ENCODE measurements at regions not wholly inside any gene's neighbourhood (a gene's known extent, or its start where the extent isn't known, plus 50 kb on each side); places are given as distances from the start of the nearest gene placed in this dataset.

GRCh38 chr10:80986596-80986995, 448.9 kb downstream of the SH2D4B start:
- TF ChIP-seq POLR2AphosphoS5 (IDR thresholded peaks at IDR 0.05; ENCODE audit: low read depth, low read length) (no peak), SPI1 (IDR thresholded peaks at IDR 0.05; ENCODE audit: low read depth, low read length) (no peak), PAX5 (IDR thresholded peaks at IDR 0.05; ENCODE audit: insufficient read depth, low read length, severe bottlenecking) (no peak), POU2F2 (IDR thresholded peaks at IDR 0.05; ENCODE audit: low read depth, low read length) (no peak), POLR2A (IDR thresholded peaks at IDR 0.05; ENCODE audit: low read depth, low read length) (no peak), TAF1 (IDR thresholded peaks at IDR 0.05; ENCODE audit: low read depth, low read length) (no peak)
- DNase-seq (ENCODE audit: insufficient read length, low spot score) (no peak), FAIRE-seq (no peak)

GRCh38 chr10:80988755-80989154, 451.1 kb downstream of the SH2D4B start:
- no peak for FAIRE-seq
- DNase-seq (ENCODE audit: insufficient read length, low spot score): no peak
- TF ChIP-seq TAF1 (IDR thresholded peaks at IDR 0.05; ENCODE audit: low read depth, low read length) (no peak), PAX5 (IDR thresholded peaks at IDR 0.05; ENCODE audit: insufficient read depth, low read length, severe bottlenecking) (no peak), POLR2AphosphoS5 (IDR thresholded peaks at IDR 0.05; ENCODE audit: low read depth, low read length) (no peak), POLR2A (IDR thresholded peaks at IDR 0.05; ENCODE audit: low read depth, low read length) (no peak), SPI1 (IDR thresholded peaks at IDR 0.05; ENCODE audit: low read depth, low read length) (no peak), POU2F2 (IDR thresholded peaks at IDR 0.05; ENCODE audit: low read depth, low read length) (no peak)

- TF ChIP-seq SPI1 (IDR thresholded peaks at IDR 0.05; ENCODE audit: low read depth, low read length) (no peak), TAF1 (IDR thresholded peaks at IDR 0.05; ENCODE audit: low read depth, low read length) (no peak), POLR2AphosphoS5 (IDR thresholded peaks at IDR 0.05; ENCODE audit: low read depth, low read length) (no peak), PAX5 (IDR thresholded peaks at IDR 0.05; ENCODE audit: insufficient read depth, low read length, severe bottlenecking) (no peak), POLR2A (IDR thresholded peaks at IDR 0.05; ENCODE audit: low read depth, low read length) (no peak), POU2F2 (IDR thresholded peaks at IDR 0.05; ENCODE audit: low read depth, low read length) (no peak)
- FAIRE-seq: no peak
- DNase-seq (ENCODE audit: insufficient read length, low spot score): no peak
Measured at GRCh38 chr10:80996615-80997193, 459.0 kb downstream of the SH2D4B start.

DNA sequence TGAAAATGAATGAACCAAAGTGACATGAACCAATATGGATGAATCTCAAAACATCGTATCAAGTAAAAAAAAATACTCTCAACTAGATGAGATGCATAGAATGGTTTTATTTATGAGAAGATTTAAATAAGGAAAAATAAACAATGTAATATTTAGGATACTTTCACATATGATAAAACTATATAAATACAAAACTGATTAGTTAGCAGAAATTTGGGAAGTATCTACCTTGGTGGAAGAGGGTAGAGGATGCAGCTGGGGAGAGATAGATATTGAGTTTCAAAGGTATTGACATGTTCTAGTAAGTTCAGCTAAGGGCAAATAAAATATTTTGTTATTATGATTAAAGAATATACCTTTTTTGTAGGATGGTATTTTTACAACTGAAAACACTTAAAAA, 463.1 kb downstream of the SH2D4B start:
- no peak for TF ChIP-seq POLR2A (IDR thresholded peaks at IDR 0.05; ENCODE audit: low read depth, low read length)
- no peak for TF ChIP-seq POU2F2 (IDR thresholded peaks at IDR 0.05; ENCODE audit: low read depth, low read length)
- no peak for TF ChIP-seq PAX5 (IDR thresholded peaks at IDR 0.05; ENCODE audit: insufficient read depth, low read length, severe bottlenecking)
- TF ChIP-seq SPI1 (IDR thresholded peaks at IDR 0.05; ENCODE audit: low read depth, low read length): no peak
- TF ChIP-seq TAF1 (IDR thresholded peaks at IDR 0.05; ENCODE audit: low read depth, low read length): no peak
- no peak for TF ChIP-seq POLR2AphosphoS5 (IDR thresholded peaks at IDR 0.05; ENCODE audit: low read depth, low read length)
- DNase-seq (ENCODE audit: insufficient read length, low spot score) (no peak), FAIRE-seq (no peak)

- no peak for FAIRE-seq
- TF ChIP-seq PAX5 (IDR thresholded peaks at IDR 0.05; ENCODE audit: insufficient read depth, low read length, severe bottlenecking) (no peak), SPI1 (IDR thresholded peaks at IDR 0.05; ENCODE audit: low read depth, low read length) (no peak), TAF1 (IDR thresholded peaks at IDR 0.05; ENCODE audit: low read depth, low read length) (no peak), POLR2AphosphoS5 (IDR thresholded peaks at IDR 0.05; ENCODE audit: low read depth, low read length) (no peak), POU2F2 (IDR thresholded peaks at IDR 0.05; ENCODE audit: low read depth, low read length) (no peak)
- no peak for DNase-seq (ENCODE audit: insufficient read length, low spot score)
Measured at GRCh38 chr10:81002382-81002781, 464.7 kb downstream of the SH2D4B start.

- TF ChIP-seq TAF1 (IDR thresholded peaks at IDR 0.05; ENCODE audit: low read depth, low read length) (no peak), POLR2AphosphoS5 (IDR thresholded peaks at IDR 0.05; ENCODE audit: low read depth, low read length) (no peak), POU2F2 (IDR thresholded peaks at IDR 0.05; ENCODE audit: low read depth, low read length) (no peak), POLR2A (IDR thresholded peaks at IDR 0.05; ENCODE audit: low read depth, low read length) (no peak), SPI1 (IDR thresholded peaks at IDR 0.05; ENCODE audit: low read depth, low read length) (no peak)
- no peak for FAIRE-seq
- no peak for DNase-seq (ENCODE audit: insufficient read length, low spot score)
Measured at GRCh38 chr10:81007872-81008271, 470.2 kb downstream of the SH2D4B start.

DNA sequence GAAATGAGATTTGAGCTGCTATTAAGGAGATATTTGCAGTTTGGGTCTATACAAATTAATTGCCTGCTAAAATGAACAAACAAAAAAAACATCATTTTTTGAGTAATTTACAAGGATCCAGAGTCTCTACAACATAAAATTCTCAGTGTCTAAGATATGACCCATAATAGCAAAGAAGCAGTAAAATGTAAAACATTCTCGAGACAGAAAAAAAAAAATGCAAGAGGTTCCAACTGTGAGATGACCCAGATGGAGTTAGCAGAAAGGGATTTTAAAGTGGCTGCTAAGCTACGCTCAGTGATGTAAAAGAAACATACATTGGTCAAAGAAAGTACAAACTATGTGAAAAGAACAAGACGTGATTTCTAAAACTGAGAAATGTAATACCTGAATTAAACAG, 471.0 kb downstream of the SH2D4B start:
- no peak for DNase-seq (ENCODE audit: insufficient read length, low spot score)
- TF ChIP-seq POU2F2 (IDR thresholded peaks at IDR 0.05; ENCODE audit: low read depth, low read length) (no peak), PAX5 (IDR thresholded peaks at IDR 0.05; ENCODE audit: insufficient read depth, low read length, severe bottlenecking) (no peak), POLR2A (IDR thresholded peaks at IDR 0.05; ENCODE audit: low read depth, low read length) (no peak), TAF1 (IDR thresholded peaks at IDR 0.05; ENCODE audit: low read depth, low read length) (no peak), POLR2AphosphoS5 (IDR thresholded peaks at IDR 0.05; ENCODE audit: low read depth, low read length) (no peak), SPI1 (IDR thresholded peaks at IDR 0.05; ENCODE audit: low read depth, low read length) (no peak)
- FAIRE-seq: no peak

DNA sequence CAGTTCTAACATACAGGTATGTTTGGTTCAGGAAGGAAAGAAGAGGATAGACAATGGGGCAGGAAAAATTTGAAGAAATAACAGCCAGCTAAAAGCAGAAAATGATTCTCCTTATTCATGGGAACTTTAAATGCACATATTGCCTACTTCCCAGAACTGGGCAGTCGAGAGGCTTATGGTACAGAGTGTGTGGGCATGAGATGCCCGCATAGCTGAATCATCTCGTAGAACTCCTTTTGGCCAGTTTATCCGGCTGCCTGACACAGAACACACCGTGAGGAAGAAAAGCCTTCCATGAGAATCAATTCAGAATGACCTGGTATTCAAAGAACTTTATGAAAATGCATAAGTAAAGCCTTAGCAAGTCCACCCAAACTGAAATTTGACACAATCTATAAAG, 471.6 kb downstream of the SH2D4B start:
- DNase-seq (ENCODE audit: insufficient read length, low spot score): no peak
- no peak for TF ChIP-seq SPI1 (IDR thresholded peaks at IDR 0.05; ENCODE audit: low read depth, low read length)
- no peak for FAIRE-seq

DNA sequence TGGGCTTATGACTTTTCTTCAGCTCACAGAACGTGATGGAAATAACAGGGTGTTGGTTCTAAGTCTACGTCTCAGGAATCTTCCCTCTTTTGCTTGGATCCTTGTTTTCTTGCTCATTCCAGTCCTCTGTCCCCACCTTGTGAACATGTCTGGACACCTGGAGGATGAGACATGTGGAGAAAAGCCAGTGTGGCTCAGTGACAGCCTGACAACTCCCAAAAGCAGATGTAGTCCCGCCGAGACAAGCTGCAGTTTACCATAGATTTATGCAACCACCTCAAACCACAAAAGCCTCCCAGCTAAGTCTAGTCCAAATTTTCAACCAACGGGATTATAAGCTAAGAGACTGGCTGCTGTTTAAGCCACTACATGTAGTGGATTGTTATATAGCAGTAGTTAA, 476.1 kb downstream of the SH2D4B start:
- no peak for DNase-seq (ENCODE audit: insufficient read length, low spot score)
- no peak for TF ChIP-seq POU2F2 (IDR thresholded peaks at IDR 0.05; ENCODE audit: low read depth, low read length)
- TF ChIP-seq POLR2A (IDR thresholded peaks at IDR 0.05; ENCODE audit: low read depth, low read length): no peak
- no peak for TF ChIP-seq SPI1 (IDR thresholded peaks at IDR 0.05; ENCODE audit: low read depth, low read length)
- TF ChIP-seq PAX5 (IDR thresholded peaks at IDR 0.05; ENCODE audit: insufficient read depth, low read length, severe bottlenecking): no peak
- no peak for TF ChIP-seq TAF1 (IDR thresholded peaks at IDR 0.05; ENCODE audit: low read depth, low read length)
- TF ChIP-seq POLR2AphosphoS5 (IDR thresholded peaks at IDR 0.05; ENCODE audit: low read depth, low read length): no peak

More for the DNA sequence above, 476.1 kb downstream of the SH2D4B start:
- FAIRE-seq: no peak

Data from GM12891 (cell line).